NT2/D1 (cell line): ENCODE measurements at regions not wholly inside any gene's neighbourhood (a gene's known extent, or its start where the extent isn't known, plus 50 kb on each side); places are given as distances from the start of the nearest gene placed in this dataset.

Source experiments
- DNase-seq: peaks from one replicate; pipeline ENCODE4 v3.0.0-alpha.2; 2011; ENCODE audit warnings: low read depth, low spot score
- H3K27me3 ChIP-seq: 2 replicates; pipeline ENCODE4 v1.6.0; 2011; ENCODE audit warnings: mild to moderate bottlenecking; ENCODE audit not compliant: insufficient read length, insufficient read depth
- H3K36me3 ChIP-seq: 2 replicates; pipeline ENCODE4 v1.6.1; 2011; ENCODE audit warnings: mild to moderate bottlenecking, low read length, mixed read lengths; ENCODE audit not compliant: insufficient read depth, insufficient read length
- H3K4me1 ChIP-seq: 2 replicates; pipeline ENCODE4 v1.5.1; 2011; ENCODE audit not compliant: insufficient read depth, insufficient read length
- H3K4me3 ChIP-seq: 2 replicates; pipeline ENCODE4 v1.5.1; 2011; ENCODE audit warnings: low read depth; ENCODE audit not compliant: insufficient read length
- H3K9ac ChIP-seq: 2 replicates; pipeline ENCODE4 v1.6.0; 2011; ENCODE audit warnings: low read depth; ENCODE audit not compliant: insufficient read length
- H3K9me3 ChIP-seq: 2 replicates; pipeline ENCODE4 v1.5.1; 2011; ENCODE audit warnings: mild to moderate bottlenecking, low read length; ENCODE audit not compliant: insufficient read depth
- SUZ12 ChIP-seq: IDR thresholded peaks from 2 replicates; pipeline ENCODE4 v1.6.1; 2011; ENCODE audit not compliant: insufficient read length, insufficient read depth; ENCODE audit errors: extremely low read depth
- YY1 ChIP-seq: IDR thresholded peaks from 2 replicates; pipeline ENCODE4 v1.6.1; 2011; ENCODE audit not compliant: insufficient read length, insufficient read depth
- ZNF274 ChIP-seq: IDR thresholded peaks from 2 replicates; pipeline ENCODE4 v1.6.1; 2011; ENCODE audit warnings: mild to moderate bottlenecking, low read depth, low read length

DNA sequence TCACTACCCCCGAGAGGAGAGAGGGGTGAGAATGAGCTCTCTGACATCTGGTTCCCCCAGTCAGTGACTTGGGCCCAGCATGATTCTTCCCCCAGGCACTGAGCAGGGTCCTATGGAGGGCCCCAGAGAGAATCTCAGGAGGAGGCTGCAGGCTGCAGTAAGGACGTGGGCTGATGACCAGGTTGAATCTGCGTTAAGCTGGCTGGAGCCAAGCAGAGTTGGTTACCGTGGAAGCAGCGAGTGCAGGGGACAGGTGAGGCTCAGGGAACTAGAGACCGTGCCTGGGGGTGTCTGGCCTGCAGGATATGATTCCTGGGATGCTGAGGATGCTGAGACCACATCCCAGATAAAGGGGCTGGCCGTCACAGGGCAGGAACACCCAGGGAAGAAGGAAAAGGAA lies 314.3 kb upstream of the IRX1 start:
- no peak for DNase-seq
- Histone ChIP-seq H3K27me3 (peaks cover 5% of the 10 kb centered on the region), H3K4me1 (no peaks in the 10 kb centered on the region)

DNA sequence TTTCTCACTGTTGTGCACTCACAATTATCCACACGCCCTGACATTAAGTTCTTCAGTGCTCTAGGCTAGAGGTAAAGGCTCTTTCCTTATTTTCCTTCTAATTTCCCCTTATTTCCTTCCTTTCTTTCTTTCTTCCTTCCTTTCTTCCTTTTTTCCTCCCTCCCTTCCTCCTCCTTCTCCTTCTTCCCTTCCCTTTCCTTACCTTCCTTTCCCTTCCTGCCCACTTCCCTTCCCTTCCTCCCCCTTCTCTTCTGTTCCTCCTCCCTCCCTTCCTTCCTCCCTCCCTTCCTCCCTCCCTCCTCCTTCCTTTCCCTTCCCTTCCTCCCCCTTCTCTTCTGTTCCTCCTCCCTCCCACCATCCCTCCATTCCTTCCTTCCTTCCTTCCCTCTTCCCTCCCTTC lies 317.0 kb upstream of the IRX1 start:
- no peak for TF ChIP-seq YY1
- no peak for TF ChIP-seq SUZ12
- no peak for TF ChIP-seq ZNF274
- H3K36me3 ChIP-seq: no peaks in the 10 kb centered on the region
- DNase-seq: no peak
- H3K9ac ChIP-seq: no peak overlapping the region
- H3K27me3 ChIP-seq: peaks cover 14% of the 10 kb centered on the region
- no peak overlapping the region for H3K4me3 ChIP-seq
- no peaks in the 10 kb centered on the region for H3K4me1 ChIP-seq
- no peaks in the 10 kb centered on the region for H3K9me3 ChIP-seq

More for the DNA sequence above, 314.3 kb upstream of the IRX1 start:
- TF ChIP-seq SUZ12: no peak
- TF ChIP-seq ZNF274: no peak
- no peak for TF ChIP-seq YY1
- no peak overlapping the region for H3K4me3 ChIP-seq
- no peaks in the 10 kb centered on the region for H3K36me3 ChIP-seq
- H3K9me3 ChIP-seq: no peaks in the 10 kb centered on the region
- H3K9ac ChIP-seq: no peak overlapping the region

DNA sequence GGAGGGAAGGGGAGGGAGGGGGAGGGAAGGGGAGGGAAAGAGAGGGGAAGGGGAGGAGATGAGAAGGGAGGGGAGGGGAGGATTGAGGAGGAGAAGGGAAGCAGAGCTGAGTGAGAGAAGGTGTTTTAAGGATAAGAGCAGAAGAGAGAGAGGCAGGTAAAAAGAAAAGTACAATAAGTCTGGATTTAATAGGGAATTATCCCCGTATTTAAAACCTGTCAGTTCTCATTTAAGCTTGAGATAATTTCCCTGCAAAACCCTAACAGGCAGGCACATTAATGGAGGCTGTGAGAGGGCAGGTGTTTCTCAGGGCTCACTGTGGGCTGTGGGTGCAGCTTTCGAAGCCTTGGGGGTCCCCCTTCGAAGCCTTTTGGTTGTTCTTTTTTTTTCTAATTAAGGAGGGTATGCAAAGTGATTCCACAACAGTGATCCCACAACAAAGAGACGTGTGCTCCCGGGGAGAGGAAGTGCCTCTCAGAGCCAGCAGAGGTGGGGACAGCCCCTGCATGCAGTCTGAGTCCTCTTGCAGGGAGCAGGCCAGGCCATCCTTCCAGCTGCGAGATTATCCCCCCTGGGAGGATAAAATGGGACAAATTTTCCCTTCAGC lies 317.9 kb upstream of the IRX1 start:
- Histone ChIP-seq H3K4me1 (no peaks in the 10 kb centered on the region), H3K36me3 (no peaks in the 10 kb centered on the region), H3K9me3 (no peaks in the 10 kb centered on the region), H3K27me3 (peaks cover 14% of the 10 kb centered on the region), H3K4me3 (no peak overlapping the region), H3K9ac (no peak overlapping the region)
- TF ChIP-seq ZNF274: no peak
- no peak for TF ChIP-seq YY1
- TF ChIP-seq SUZ12: no peak
- DNase-seq: peak; percentile 32

DNA sequence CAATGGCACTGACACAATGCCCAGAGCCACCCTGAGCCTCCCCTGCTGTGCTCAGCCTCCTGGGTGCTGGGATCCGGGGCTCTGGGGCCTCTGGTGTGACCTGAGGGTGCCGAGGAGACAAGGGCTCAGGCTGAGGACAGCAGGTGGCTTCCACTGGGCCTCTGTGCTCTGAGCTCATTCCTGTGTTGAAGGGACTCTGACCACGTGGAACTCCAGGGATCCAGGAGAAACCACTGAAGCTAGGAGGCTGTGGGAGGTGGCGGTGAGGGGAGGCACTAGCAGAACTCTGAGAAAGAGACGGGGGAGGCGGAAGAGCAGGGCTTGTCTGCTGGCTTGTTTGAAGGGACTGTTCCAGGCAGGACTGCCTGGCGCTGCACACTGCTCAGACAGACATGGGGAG lies 318.7 kb upstream of the IRX1 start:
- Histone ChIP-seq H3K4me1 (no peaks in the 10 kb centered on the region), H3K9ac (no peak overlapping the region), H3K9me3 (no peaks in the 10 kb centered on the region), H3K4me3 (no peak overlapping the region), H3K27me3 (peaks cover 14% of the 10 kb centered on the region), H3K36me3 (no peaks in the 10 kb centered on the region)
- DNase-seq: no peak
- TF ChIP-seq YY1 (no peak), SUZ12 (no peak), ZNF274 (no peak)

DNA sequence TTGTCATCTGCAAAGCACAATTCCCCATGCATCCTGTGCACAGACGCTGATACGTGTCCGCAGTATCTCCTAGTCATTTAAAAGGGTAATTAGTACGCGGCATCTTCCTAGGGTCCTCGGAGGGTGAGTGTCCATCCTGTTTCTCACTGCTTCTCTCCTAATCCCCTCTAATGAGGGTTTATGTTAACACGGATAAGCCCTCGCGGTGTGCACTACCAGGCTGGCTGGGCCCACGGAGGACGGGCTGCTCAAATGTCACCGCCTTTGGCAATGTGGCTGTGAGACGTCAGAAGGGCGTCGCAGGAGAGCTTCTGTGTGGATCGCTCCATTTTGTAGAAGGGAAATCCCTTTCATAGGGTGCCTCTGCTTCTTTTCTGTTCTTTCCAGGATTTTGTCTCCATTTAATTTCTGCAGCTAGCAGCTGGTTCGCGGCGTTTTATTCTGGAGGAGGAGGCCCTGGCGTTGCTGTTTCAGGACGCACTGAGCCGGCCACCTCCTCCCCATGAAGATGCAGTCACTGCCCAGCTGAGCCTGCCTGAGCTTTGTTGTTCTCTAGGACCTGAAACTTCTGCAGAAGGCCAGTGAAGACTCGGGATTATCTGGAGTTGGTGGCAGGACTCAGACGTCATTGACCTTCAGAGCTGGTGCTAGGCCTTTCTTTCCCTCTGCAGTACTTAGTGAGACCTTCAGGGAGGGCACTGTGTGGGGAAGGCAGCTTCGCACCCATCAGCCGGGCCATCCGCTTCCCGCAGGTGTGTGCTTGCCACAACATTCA lies 326.1 kb upstream of the IRX1 start:
- DNase-seq: no peak
- Histone ChIP-seq H3K27me3 (peaks cover 1% of the 10 kb centered on the region), H3K36me3 (no peaks in the 10 kb centered on the region), H3K4me3 (no peak overlapping the region), H3K9me3 (no peaks in the 10 kb centered on the region), H3K9ac (no peak overlapping the region), H3K4me1 (peaks cover 2% of the 10 kb centered on the region)
- no peak for TF ChIP-seq YY1
- no peak for TF ChIP-seq SUZ12
- TF ChIP-seq ZNF274: no peak

DNA sequence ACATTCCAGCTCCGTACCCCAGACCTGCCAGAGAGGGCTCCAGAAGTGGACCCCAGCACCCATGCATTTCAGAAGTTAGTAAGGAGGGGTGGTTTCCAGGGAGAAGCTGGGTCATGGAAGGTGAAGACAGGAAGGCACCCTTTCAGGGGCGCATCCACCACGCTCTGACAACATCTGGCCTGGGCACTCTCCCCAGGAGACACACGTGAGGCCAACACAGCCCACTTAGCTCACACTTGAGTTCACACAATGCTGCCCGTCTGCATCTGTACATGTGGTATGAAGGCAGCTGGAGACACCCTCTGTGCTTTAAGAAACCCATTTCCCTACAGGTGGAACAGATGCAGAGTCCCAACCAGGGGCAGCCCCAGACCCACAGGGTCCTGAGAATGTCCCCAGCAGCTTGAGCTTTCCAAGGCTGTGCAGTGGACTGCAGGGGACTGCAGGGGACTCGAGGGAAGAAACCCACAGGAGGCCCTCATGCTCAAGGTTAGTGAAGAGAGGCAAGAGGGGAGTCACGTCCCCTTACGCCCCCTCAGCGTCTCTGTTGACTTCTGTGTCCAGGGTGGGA lies 326.8 kb upstream of the IRX1 start:
- H3K9me3 ChIP-seq: no peaks in the 10 kb centered on the region
- no peaks in the 10 kb centered on the region for H3K27me3 ChIP-seq
- H3K9ac ChIP-seq: no peak overlapping the region
- DNase-seq: no peak
- TF ChIP-seq SUZ12 (no peak), YY1 (no peak), ZNF274 (no peak)
- H3K4me1 ChIP-seq: peaks cover 2% of the 10 kb centered on the region
- H3K4me3 ChIP-seq: no peak overlapping the region
- H3K36me3 ChIP-seq: no peaks in the 10 kb centered on the region

DNA sequence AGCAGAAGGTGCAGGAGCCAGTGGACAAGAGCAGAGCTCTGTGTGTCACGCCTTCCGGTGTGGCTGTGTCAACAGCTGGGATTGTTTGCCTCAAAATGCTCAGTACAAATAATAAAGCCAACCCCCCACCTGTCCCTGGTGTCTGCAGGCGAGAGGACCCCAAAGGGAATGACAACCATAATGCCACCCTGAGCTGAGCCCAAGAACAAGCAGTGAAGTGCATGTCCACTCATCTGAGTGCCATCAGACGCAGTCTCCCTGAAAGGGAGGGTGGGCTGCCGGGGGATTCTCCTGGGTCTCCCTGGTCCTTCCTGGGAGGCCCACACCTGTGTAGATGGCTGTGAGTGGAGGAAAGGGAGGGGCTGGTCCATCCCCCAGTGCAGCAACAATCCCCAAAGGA lies 328.8 kb upstream of the IRX1 start:
- Histone ChIP-seq H3K4me3 (no peak overlapping the region), H3K27me3 (no peaks in the 10 kb centered on the region), H3K9me3 (no peaks in the 10 kb centered on the region), H3K4me1 (peaks cover 2% of the 10 kb centered on the region), H3K36me3 (no peaks in the 10 kb centered on the region), H3K9ac (no peak overlapping the region)
- no peak for DNase-seq
- TF ChIP-seq ZNF274: no peak
- no peak for TF ChIP-seq YY1
- no peak for TF ChIP-seq SUZ12
